Lower leg skin (tissue), 4 donors: ENCODE measurements at regions not wholly inside any gene's neighbourhood (a gene's known extent, or its start where the extent isn't known, plus 50 kb on each side); places are given as distances from the start of the nearest gene placed in this dataset.

Experiments
- DNase-seq, 2 donors: peaks; one replicate each; pipeline ENCODE4 v3.0.0-alpha.2; 2019; ENCODE audit warnings: low spot score in 2 of 2
- H3K4me3 ChIP-seq: fragments of 200-600 bp; sonication (generic); 2 replicates; pipeline ENCODE4 v1.5.1; 2017; ENCODE audit warnings: mild to moderate bottlenecking, low read depth; ENCODE audit not compliant: poor library complexity, severe bottlenecking
- POLR2A ChIP-seq, 2 donors: fragments of 450-650 bp; IDR thresholded peaks; one replicate each; pipeline ENCODE4 v1.6.1; 2016 to 2017; ENCODE audit warnings: antibody characterized with exemption in 2 of 2, mild to moderate bottlenecking in 1 of 2, moderate library complexity in 1 of 2
- WGBS, 2 donors: methylation state at CpG; one replicate each; pipeline ENCODE4 v1.1.5; 2018; 5-methylcytosine and 5-hydroxymethylcytosine counted together
- intact Hi-C: fragments of 100-400 bp; cut with DNase I; formaldehyde crosslinking; loops from one replicate; pipeline ENCODE4 v1.15.0; 2023; ENCODE audit warnings: low total_unique reads
- TF ChIP-seq, protein P1 (sequence below), 3 donors: fragments of 450-650 bp; IDR thresholded peaks; one replicate each; pipeline ENCODE4 v1.5.1; 2016; ENCODE audit warnings: antibody characterized with exemption in 3 of 3, mild to moderate bottlenecking in 3 of 3, moderate library complexity in 2 of 3

DNA sequence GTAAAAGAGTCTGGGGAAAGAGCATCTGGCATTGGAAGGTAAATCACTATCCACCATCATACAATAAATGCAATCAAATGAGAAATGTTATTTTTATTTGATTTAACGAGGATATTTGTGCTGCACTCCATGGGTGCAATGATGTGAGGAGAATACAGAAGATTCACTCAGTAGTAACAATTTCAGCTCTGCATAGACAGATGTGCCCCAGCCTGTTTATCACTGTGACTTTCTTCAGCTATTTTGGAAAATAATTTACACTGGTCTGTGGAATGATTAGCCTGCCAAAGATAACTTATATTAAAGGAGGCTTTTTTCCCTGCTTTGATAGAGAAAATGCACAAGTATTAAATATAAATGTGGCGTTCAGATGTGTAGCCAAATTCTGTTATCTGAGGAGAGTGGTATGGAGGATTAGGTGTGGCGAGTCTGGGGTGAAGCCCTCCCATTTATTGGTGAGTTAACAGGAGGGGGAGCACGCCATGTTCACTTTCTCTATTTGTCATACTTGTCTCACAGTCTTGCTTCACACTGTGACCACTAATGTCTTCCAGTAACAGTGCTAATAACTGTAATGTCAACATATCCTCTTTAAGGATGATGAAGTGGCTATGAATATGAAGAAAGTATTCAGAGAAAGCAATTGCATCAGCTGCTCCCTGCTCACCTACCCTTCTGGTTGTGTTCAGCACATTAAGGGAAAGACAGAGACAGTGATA, 645.6 kb downstream of the MMUT start:
- WGBS, 2 donors: 53 to 58% methylated on average over 4 of the region's 4 CpGs
- intact Hi-C loops: no loop called here
- TF ChIP-seq POLR2A (IDR thresholded peaks at IDR 0.05): no peak
- TF ChIP-seq, protein P1, sequence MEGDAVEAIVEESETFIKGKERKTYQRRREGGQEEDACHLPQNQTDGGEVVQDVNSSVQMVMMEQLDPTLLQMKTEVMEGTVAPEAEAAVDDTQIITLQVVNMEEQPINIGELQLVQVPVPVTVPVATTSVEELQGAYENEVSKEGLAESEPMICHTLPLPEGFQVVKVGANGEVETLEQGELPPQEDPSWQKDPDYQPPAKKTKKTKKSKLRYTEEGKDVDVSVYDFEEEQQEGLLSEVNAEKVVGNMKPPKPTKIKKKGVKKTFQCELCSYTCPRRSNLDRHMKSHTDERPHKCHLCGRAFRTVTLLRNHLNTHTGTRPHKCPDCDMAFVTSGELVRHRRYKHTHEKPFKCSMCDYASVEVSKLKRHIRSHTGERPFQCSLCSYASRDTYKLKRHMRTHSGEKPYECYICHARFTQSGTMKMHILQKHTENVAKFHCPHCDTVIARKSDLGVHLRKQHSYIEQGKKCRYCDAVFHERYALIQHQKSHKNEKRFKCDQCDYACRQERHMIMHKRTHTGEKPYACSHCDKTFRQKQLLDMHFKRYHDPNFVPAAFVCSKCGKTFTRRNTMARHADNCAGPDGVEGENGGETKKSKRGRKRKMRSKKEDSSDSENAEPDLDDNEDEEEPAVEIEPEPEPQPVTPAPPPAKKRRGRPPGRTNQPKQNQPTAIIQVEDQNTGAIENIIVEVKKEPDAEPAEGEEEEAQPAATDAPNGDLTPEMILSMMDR (IDR thresholded peaks at IDR 0.05): no peak
- no peak overlapping the region for H3K4me3 ChIP-seq
- DNase-seq: no peak

DNA sequence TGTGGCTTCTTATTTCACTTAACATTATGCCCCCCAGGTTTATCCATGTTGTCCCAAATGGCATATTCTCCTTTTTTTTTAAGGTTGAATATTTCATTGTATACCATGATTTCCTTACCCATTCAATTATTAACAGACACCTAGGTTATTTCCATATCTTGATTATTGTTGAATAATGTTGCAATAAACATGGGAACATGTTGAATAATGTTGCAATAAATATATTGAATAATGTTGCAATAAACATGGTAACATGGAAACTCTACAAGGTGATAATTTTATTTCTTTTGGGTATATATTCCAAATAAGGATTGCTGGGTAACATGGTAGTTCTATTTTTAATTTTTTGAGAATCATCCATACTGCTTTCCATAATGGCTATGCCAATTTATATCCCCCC, 648.1 kb downstream of the MMUT start:
- intact Hi-C loops: no loop called here
- TF ChIP-seq, protein P1 (IDR thresholded peaks at IDR 0.05): no peak
- TF ChIP-seq POLR2A (IDR thresholded peaks at IDR 0.05): no peak
- no peak for DNase-seq
- no peak overlapping the region for H3K4me3 ChIP-seq

DNA sequence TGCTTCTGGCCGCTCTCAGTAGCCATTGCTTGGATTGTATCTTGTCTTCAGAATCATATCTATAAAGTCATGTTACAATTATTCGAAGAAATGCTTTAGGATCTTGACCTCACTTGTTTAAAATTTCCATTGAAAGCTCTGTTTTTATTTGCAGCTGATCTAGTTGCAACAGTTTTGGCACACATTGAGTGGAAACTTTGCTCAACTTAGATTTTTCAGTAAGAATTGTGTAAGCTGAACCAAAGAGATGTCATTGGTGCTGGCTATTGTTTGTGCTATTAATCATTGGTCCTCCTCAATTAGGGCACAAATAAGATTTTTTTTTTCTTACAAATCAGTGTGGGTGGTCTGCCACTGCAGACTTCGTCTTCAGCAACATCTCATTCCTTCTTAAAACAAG, 649.2 kb downstream of the MMUT start:
- 46 to 83% methylated on average over 3 of the region's 3 CpGs for WGBS, 2 donors

DNA sequence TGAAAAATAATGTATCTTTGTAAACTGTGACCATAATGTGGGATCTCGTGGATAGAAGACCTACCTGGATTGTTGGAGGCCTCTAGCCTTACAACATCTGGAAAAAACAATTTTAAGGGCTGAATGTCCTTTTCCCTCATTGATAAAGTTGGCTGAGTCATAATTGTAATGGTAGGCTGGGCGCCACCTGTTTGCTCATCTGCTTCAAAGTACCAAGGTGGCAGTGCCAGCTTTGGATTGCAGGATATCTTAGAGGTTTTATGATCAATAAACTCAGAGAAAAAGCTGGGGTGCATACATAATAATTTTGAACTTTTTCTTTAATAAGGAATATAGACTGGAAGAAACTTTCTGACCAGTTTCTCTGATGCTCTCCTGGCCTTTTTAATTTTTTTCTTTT, 653.4 kb downstream of the MMUT start:
- 70 to 71% methylated on average over 2 of the region's 2 CpGs for WGBS, 2 donors
- no peak for TF ChIP-seq POLR2A (IDR thresholded peaks at IDR 0.05)
- TF ChIP-seq, protein P1 (IDR thresholded peaks at IDR 0.05): no peak
- no peak overlapping the region for H3K4me3 ChIP-seq
- intact Hi-C loops: no loop called here
- DNase-seq: no peak

More for the DNA sequence above, 649.2 kb downstream of the MMUT start:
- intact Hi-C loops: no loop called here
- no peak for DNase-seq
- TF ChIP-seq POLR2A (IDR thresholded peaks at IDR 0.05): no peak
- TF ChIP-seq, protein P1 (IDR thresholded peaks at IDR 0.05): no peak
- no peak overlapping the region for H3K4me3 ChIP-seq

DNA sequence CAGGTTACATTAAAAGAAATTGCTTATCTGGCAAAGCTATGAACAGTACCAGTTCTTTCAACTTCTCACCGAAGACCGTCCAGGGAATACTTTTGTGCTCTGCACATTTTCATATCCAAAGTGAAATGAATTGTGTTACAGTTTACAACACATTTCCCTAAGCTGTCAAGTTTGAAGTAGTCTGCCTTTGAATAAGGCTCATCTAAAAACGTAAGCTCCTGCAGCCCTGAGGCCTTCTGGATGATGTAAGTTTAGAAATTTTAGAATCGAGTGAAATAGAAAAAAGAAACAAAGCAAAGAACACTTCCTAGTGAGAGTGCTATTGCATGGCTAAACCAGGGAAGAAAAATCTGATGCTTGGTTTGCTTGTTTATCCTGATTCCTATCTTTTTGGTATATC, 653.8 kb downstream of the MMUT start:
- TF ChIP-seq, protein P1 (IDR thresholded peaks at IDR 0.05): no peak
- no peak for TF ChIP-seq POLR2A (IDR thresholded peaks at IDR 0.05)

DNA sequence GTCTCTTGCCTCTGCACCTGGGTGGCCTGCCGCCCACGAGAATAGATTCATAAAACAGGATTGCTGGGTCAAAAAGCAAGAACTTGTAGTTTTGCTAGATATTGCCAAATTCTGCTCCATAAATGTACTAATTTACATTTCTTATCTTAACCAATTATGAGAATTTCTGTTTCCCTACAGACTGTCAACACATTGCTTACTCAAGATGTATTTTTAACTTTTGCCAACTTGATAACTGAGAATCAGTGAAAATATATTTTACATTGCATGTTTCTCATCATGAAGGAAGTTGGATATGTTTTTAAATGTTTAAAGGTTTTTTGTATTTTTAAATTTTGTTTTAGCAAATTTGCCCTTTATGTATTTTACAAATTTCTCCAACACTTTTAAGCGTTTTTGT, 664.8 kb downstream of the MMUT start:
- no peak for DNase-seq
- TF ChIP-seq POLR2A (IDR thresholded peaks at IDR 0.05): no peak
- TF ChIP-seq, protein P1 (IDR thresholded peaks at IDR 0.05): no peak
- WGBS, 2 donors: 76 to 86% methylated on average over 3 of the region's 3 CpGs
- H3K4me3 ChIP-seq: no peak overlapping the region
- intact Hi-C loops: no loop called here

More for the DNA sequence above, 653.8 kb downstream of the MMUT start:
- WGBS, 2 donors: 39 to 54% methylated on average over 4 of the region's 4 CpGs
- intact Hi-C loops: no loop called here
- no peak overlapping the region for H3K4me3 ChIP-seq
- DNase-seq: no peak
